Esophagus (tissue), 2 donors: ENCODE measurements at regions not wholly inside any gene's neighbourhood (a gene's known extent, or its start where the extent isn't known, plus 50 kb on each side); places are given as distances from the start of the nearest gene placed in this dataset.
"Not testable (repeated sequence)": the region's sequence is repeated elsewhere in the genome, so short reads cannot be mapped to it uniquely, and the experiment has no call there.

Experiments
- H3K27ac ChIP-seq, 2 donors: one replicate each; pipeline ENCODE4 v1.5.1; 2013; ENCODE audit warnings: low read depth in 2 of 2, mild to moderate bottlenecking in 2 of 2, inconsistent platforms in 1 of 2, low read length in 1 of 2, moderate library complexity in 1 of 2
- H3K27me3 ChIP-seq, 2 donors: one replicate each; pipeline ENCODE4 v1.6.1; 2013; ENCODE audit warnings: low read length in 2 of 2, control low read depth in 1 of 2, mild to moderate bottlenecking in 1 of 2; ENCODE audit not compliant: insufficient read depth in 2 of 2, control insufficient read depth in 1 of 2
- H3K36me3 ChIP-seq, 2 donors: one replicate each; pipeline ENCODE4 v1.6.1; 2013; ENCODE audit warnings: low read length in 1 of 2; ENCODE audit not compliant: control insufficient read depth in 2 of 2, insufficient read depth in 2 of 2
- H3K4me1 ChIP-seq, 2 donors: one replicate each; pipeline ENCODE4 v1.6.1; 2013; ENCODE audit warnings: low read length in 1 of 2; ENCODE audit not compliant: control insufficient read depth in 2 of 2, insufficient read depth in 2 of 2
- H3K4me3 ChIP-seq, 2 donors: one replicate each; pipeline ENCODE4 v1.5.1; 2013; ENCODE audit warnings: low read length in 2 of 2, mild to moderate bottlenecking in 2 of 2, low read depth in 1 of 2, moderate library complexity in 1 of 2
- H3K9me3 ChIP-seq, 2 donors: one replicate each; pipeline ENCODE4 v1.6.1; 2013; ENCODE audit warnings: mild to moderate bottlenecking in 2 of 2, low read depth in 1 of 2, low read length in 1 of 2, moderate library complexity in 1 of 2; ENCODE audit not compliant: control insufficient read depth in 2 of 2, insufficient read depth in 1 of 2
- WGBS, 2 donors: extraction: QIAGEN DNeasy Blood & Tissue Kit; methylation state at CpG; one replicate each; pipeline ENCODE4 v1.1.7; 2013; 5-methylcytosine and 5-hydroxymethylcytosine counted together
- donor health status: healthy with polysubstance abuse.
- donor health status: Bipolar disorder and iron deficiency.

DNA sequence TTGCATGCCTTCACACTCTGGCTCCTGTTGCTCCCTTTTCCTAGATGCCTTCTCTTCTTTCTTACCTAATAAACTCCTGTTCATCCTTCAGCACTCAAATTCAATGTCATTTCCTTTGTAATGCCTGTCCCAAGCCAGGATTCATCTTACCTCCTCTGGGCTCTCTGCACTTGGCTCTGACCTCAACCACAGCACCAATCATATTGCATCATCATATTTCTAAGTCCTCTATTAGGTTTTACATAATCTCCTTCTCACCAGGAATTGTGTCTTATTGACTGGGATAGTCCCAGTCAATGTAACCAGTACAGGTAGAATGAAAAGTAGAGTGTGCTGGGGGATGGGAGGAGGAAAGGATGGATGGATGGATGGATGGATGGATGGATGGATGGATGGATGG lies 187.1 kb downstream of the NRP2 start:
- H3K27me3 ChIP-seq = no peaks in the 10 kb centered on the region
- H3K9me3 ChIP-seq = peaks cover 0 to 2% of the 10 kb centered on the region in 2 donors
- no peak overlapping the region for H3K4me3 ChIP-seq
- no peak overlapping the region for H3K27ac ChIP-seq
- H3K4me1 ChIP-seq = no peaks in the 10 kb centered on the region
- H3K36me3 ChIP-seq = no peaks in the 10 kb centered on the region

DNA sequence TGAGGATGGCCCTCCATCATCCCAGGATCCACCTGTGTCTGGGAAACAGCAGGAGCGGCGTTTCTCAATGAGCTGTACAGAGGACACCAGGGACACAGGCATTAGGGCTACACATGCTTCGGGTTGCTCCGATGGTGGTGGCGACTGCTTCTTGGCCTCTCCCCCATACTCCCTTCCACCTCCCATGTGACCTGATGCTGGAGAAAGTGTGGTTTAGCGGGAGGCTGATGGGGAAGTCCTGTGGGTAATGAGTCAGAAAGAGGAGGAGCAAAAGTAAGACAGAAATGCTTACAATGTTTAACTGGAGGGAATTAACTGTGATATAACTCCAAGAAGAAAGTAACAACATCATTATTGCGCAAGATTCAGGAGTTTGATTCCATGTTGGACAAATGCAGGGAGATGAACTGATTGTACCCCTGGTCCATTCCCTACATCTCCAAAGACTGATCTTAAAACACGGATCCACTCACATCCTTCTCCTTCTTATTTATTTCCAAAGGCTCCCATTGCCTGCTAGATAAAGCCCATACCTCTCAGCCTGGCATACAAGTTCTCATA lies 186.6 kb downstream of the NRP2 start:
- Histone ChIP-seq H3K9me3 (no peaks in the 10 kb centered on the region), H3K27ac (no peak overlapping the region), H3K36me3 (no peaks in the 10 kb centered on the region), H3K27me3 (no peaks in the 10 kb centered on the region), H3K4me3 (no peak overlapping the region), H3K4me1 (no peaks in the 10 kb centered on the region)
- WGBS, 2 donors = 69 to 72% methylated on average over 8 of the region's 8 CpGs

DNA sequence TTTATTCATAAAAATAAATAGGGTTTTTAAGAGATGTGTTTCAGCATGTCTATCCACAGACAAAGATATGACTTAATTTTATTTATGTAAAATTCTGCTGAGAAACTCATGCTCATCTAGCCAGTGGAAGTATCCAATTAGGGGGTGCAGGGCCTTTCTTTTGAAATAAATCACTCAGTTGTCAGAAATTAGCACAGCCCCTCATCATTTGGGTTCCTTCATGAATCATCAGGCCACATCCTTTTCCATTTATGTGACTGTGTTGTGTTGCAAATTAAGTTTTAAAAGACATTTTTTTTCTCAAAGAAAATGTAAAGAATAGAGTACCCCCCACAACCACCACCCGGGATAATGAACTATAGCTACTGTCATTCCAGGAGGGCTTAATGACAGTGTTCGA lies 185.8 kb downstream of the NRP2 start:
- WGBS, 2 donors = 77 to 86% methylated on average over 2 of the region's 2 CpGs
- Histone ChIP-seq H3K9me3 (no peaks in the 10 kb centered on the region), H3K4me3 (no peak overlapping the region), H3K27ac (no peak overlapping the region), H3K36me3 (no peaks in the 10 kb centered on the region), H3K4me1 (no peaks in the 10 kb centered on the region), H3K27me3 (no peaks in the 10 kb centered on the region)

- WGBS, 2 donors = 93 to 94% methylated on average over 3 of the region's 3 CpGs
- H3K27ac ChIP-seq = no peak overlapping the region
- H3K4me1 ChIP-seq = no peaks in the 10 kb centered on the region
- no peaks in the 10 kb centered on the region for H3K36me3 ChIP-seq
- no peak overlapping the region for H3K4me3 ChIP-seq
- no peaks in the 10 kb centered on the region for H3K9me3 ChIP-seq
- H3K27me3 ChIP-seq = no peaks in the 10 kb centered on the region
Observed at GRCh38 chr2:205867371-205867770, 185.1 kb downstream of the NRP2 start.

- no peaks in the 10 kb centered on the region for H3K4me1 ChIP-seq
- 46 to 52% methylated on average over 7 of the region's 7 CpGs for WGBS, 2 donors
- H3K27ac ChIP-seq = no peak overlapping the region
- no peak overlapping the region for H3K4me3 ChIP-seq
- no peaks in the 10 kb centered on the region for H3K36me3 ChIP-seq
- no peaks in the 10 kb centered on the region for H3K27me3 ChIP-seq
- no peaks in the 10 kb centered on the region for H3K9me3 ChIP-seq
Observed at GRCh38 chr2:205865905-205866441, 183.7 kb downstream of the NRP2 start.

DNA sequence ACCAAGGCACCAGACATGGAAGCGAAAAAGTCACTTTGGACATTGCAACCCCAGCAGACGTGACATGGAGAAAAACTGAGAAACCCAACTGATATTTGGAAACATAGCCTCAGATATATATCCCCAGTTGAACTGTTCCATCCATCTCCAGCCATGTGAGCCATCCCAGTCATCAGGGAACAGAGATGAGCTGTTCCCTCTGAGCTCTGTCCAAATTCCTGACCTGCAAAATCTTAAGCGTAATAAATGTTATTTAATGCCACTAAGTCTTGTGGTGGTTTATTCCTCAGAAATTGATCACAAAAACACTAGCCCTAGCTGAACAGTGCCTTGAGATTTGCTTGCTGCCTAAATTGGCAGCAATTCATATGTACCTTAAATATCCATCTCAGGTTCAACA lies 182.8 kb downstream of the NRP2 start:
- no peak overlapping the region for H3K4me3 ChIP-seq
- no peaks in the 10 kb centered on the region for H3K27me3 ChIP-seq
- no peak overlapping the region for H3K27ac ChIP-seq
- WGBS, 2 donors = 87 to 95% methylated on average over 3 of the region's 3 CpGs
- no peaks in the 10 kb centered on the region for H3K36me3 ChIP-seq
- no peaks in the 10 kb centered on the region for H3K9me3 ChIP-seq
- peaks cover 0 to 3% of the 10 kb centered on the region in 2 donors for H3K4me1 ChIP-seq

- H3K4me3 ChIP-seq = no peak overlapping the region
- peaks cover 0 to 3% of the 10 kb centered on the region in 2 donors for H3K4me1 ChIP-seq
- no peaks in the 10 kb centered on the region for H3K27me3 ChIP-seq
- 96 to 97% methylated on average over 1 of the region's 1 CpG for WGBS, 2 donors
- H3K9me3 ChIP-seq = no peaks in the 10 kb centered on the region
- H3K27ac ChIP-seq = no peak overlapping the region
- H3K36me3 ChIP-seq = no peaks in the 10 kb centered on the region
Observed at GRCh38 chr2:205864491-205864890, 182.2 kb downstream of the NRP2 start.

DNA sequence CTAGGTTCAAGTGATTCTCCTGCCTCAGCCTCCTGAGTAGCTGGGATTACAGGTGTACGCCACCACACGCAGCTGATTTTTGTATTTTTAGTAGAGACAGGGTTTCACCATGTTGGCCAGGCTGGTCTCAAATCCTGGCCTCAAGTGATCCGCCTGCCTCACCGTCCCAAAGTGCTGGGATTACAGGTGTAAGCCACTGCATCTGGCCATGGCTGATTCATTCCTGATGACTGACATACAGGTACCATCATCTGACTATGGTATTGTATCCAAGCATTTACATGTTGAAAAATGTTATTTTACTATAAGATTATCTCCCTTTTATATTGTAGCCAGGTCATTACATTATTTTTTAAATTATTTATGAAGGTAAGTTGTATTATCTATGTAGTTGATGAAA lies 180.5 kb downstream of the NRP2 start:
- H3K27ac ChIP-seq, H3K27me3 ChIP-seq, H3K4me1 ChIP-seq, H3K36me3 ChIP-seq, H3K9me3 ChIP-seq, H3K4me3 ChIP-seq: not testable (repeated sequence)
- 93 to 94% methylated on average over 4 of the region's 4 CpGs for WGBS, 2 donors

DNA sequence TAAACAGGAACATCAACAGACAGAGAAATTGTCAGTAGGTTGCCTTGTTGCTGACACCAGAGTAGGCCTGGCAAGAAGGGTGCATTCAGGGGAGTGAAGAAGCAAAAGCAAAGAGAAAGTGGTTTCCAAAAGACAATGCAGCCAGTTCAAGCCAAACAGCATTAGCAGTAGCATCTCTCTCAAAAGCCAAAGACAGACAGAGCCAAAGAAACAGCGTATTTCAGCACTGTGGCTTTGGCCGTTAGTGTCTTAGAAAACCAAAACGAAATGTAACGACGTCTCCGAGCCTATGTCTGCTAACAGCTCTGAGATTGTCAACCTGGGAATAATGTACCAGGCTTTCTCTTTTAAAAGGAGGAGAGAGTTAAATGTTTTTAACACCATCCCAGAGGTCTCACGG lies 178.6 kb downstream of the NRP2 start:
- Histone ChIP-seq H3K4me3 (no peak overlapping the region), H3K27ac (no peak overlapping the region), H3K36me3 (no peaks in the 10 kb centered on the region), H3K9me3 (no peaks in the 10 kb centered on the region), H3K4me1 (peaks cover 0 to 9% of the 10 kb centered on the region in 2 donors), H3K27me3 (no peaks in the 10 kb centered on the region)
- WGBS, 2 donors = 73 to 80% methylated on average over 7 of the region's 7 CpGs

- 74 to 75% methylated on average over 9 of the region's 9 CpGs for WGBS, 2 donors
- no peaks in the 10 kb centered on the region for H3K9me3 ChIP-seq
- H3K27me3 ChIP-seq = no peaks in the 10 kb centered on the region
- no peak overlapping the region for H3K4me3 ChIP-seq
- peaks cover 0 to 9% of the 10 kb centered on the region in 2 donors for H3K4me1 ChIP-seq
- no peaks in the 10 kb centered on the region for H3K36me3 ChIP-seq
- no peak overlapping the region for H3K27ac ChIP-seq
Observed at GRCh38 chr2:205860181-205860580, 177.9 kb downstream of the NRP2 start.
